H9 (cell line): ENCODE measurements at regions not wholly inside any gene's neighbourhood (a gene's known extent, or its start where the extent isn't known, plus 50 kb on each side); places are given as distances from the start of the nearest gene placed in this dataset.

ENCODE experiments used
- DNase-seq: peaks from one replicate; pipeline ENCODE4 v3.0.0-alpha.2; 2017
- H2AFZ ChIP-seq: one replicate; pipeline ENCODE4 v1.6.1; 2013; ENCODE audit warnings: mild to moderate bottlenecking, low read length, control low read depth, moderate library complexity
- H2AK5ac ChIP-seq: 2 replicates; pipeline ENCODE4 v1.6.1; 2013; ENCODE audit warnings: low read length, control low read depth, mixed read lengths; ENCODE audit not compliant: insufficient read length
- H2BK120ac ChIP-seq: one replicate; pipeline ENCODE4 v1.6.1; 2013; ENCODE audit warnings: low read depth, mild to moderate bottlenecking, low read length, control low read depth, inconsistent platforms; ENCODE audit not compliant: poor library complexity, severe bottlenecking
- H2BK12ac ChIP-seq: 2 replicates; pipeline ENCODE4 v1.6.1; 2013; ENCODE audit warnings: low read length, control low read depth, mixed read lengths, low read depth; ENCODE audit not compliant: insufficient read length
- H2BK15ac ChIP-seq: 2 replicates; pipeline ENCODE4 v1.6.1; 2013; ENCODE audit warnings: low read depth, low read length, control low read depth
- H2BK20ac ChIP-seq: one replicate; pipeline ENCODE4 v1.6.1; 2013; ENCODE audit warnings: low read depth, mild to moderate bottlenecking, low read length, control low read depth, inconsistent platforms; ENCODE audit not compliant: poor library complexity, severe bottlenecking
- H2BK5ac ChIP-seq: 2 replicates; pipeline ENCODE4 v1.6.1; 2013; ENCODE audit warnings: low read length, control low read depth, mixed read lengths; ENCODE audit not compliant: insufficient read length
- H3K14ac ChIP-seq: 2 replicates; pipeline ENCODE4 v1.6.1; 2013; ENCODE audit warnings: low read length, control low read depth; ENCODE audit not compliant: insufficient read depth
- H3K18ac ChIP-seq: 2 replicates; pipeline ENCODE4 v1.6.1; 2013; ENCODE audit warnings: low read depth, mild to moderate bottlenecking, mixed read lengths, low read length, control low read depth; ENCODE audit not compliant: insufficient read length
- H3K23ac ChIP-seq: 2 replicates; pipeline ENCODE4 v1.6.1; 2013; ENCODE audit warnings: low read length, control low read depth, mixed read lengths, low read depth; ENCODE audit not compliant: insufficient read length
- H3K23me2 ChIP-seq: 2 replicates; pipeline ENCODE4 v1.6.1; 2013; ENCODE audit warnings: low read depth, mild to moderate bottlenecking, mixed read lengths, low read length, control low read depth; ENCODE audit not compliant: insufficient read length, poor library complexity, severe bottlenecking
- H3K27ac ChIP-seq: 2 replicates; pipeline ENCODE4 v1.5.1; 2013; ENCODE audit warnings: low read length, control low read depth, mixed read lengths, low read depth; ENCODE audit not compliant: insufficient read length
- H3K27me3 ChIP-seq: 2 replicates; pipeline ENCODE4 v1.6.1; 2013; ENCODE audit warnings: low read length, control low read depth, inconsistent platforms; ENCODE audit not compliant: insufficient read depth
- H3K4ac ChIP-seq: 2 replicates; pipeline ENCODE4 v1.6.1; 2013; ENCODE audit warnings: low read depth, mild to moderate bottlenecking, control low read depth, inconsistent platforms, low read length, moderate library complexity
- H3K4me1 ChIP-seq: 2 replicates; pipeline ENCODE4 v1.6.1; 2013; ENCODE audit warnings: low read length, control low read depth, inconsistent platforms; ENCODE audit not compliant: insufficient read depth
- H3K4me2 ChIP-seq: 2 replicates; pipeline ENCODE4 v1.6.1; 2013; ENCODE audit warnings: low read length, control low read depth, mixed read lengths; ENCODE audit not compliant: insufficient read length, insufficient read depth
- H3K56ac ChIP-seq: 2 replicates; pipeline ENCODE4 v1.6.1; 2013; ENCODE audit warnings: low read depth, mild to moderate bottlenecking, mixed read lengths, low read length, control low read depth; ENCODE audit not compliant: insufficient read length
- H3K79me1 ChIP-seq: 2 replicates; pipeline ENCODE4 v1.6.1; 2013; ENCODE audit warnings: low read depth, mild to moderate bottlenecking, moderate library complexity, low read length, control low read depth, inconsistent platforms; ENCODE audit not compliant: insufficient read depth, poor library complexity, severe bottlenecking
- H3K79me2 ChIP-seq: 2 replicates; pipeline ENCODE4 v1.6.1; 2013; ENCODE audit warnings: low read length, control low read depth, inconsistent platforms; ENCODE audit not compliant: insufficient read depth
- H3K9ac ChIP-seq: 2 replicates; pipeline ENCODE4 v1.6.1; 2013; ENCODE audit warnings: low read length, control low read depth, mixed read lengths; ENCODE audit not compliant: insufficient read length; ENCODE audit errors: extremely low read depth
- H3K9me3 ChIP-seq: one replicate; pipeline ENCODE4 v1.6.1; 2013; ENCODE audit warnings: low read depth, low read length, inconsistent platforms; ENCODE audit not compliant: control insufficient read depth
- H3T11ph ChIP-seq: one replicate; pipeline ENCODE4 v1.6.1; 2013; ENCODE audit warnings: mild to moderate bottlenecking, low read length, control low read depth, inconsistent platforms
- H4K20me1 ChIP-seq: one replicate; pipeline ENCODE4 v1.6.1; 2013; ENCODE audit not compliant: control insufficient read depth, insufficient read length, insufficient read depth
- H4K5ac ChIP-seq: 2 replicates; pipeline ENCODE4 v1.6.1; 2013; ENCODE audit warnings: low read depth, mild to moderate bottlenecking, mixed read lengths, low read length, control low read depth; ENCODE audit not compliant: insufficient read length
- H4K8ac ChIP-seq: replicated peaks from 2 replicates; pipeline ENCODE4 v1.6.1; 2013; ENCODE audit warnings: low read length, control low read depth, mixed read lengths, low read depth; ENCODE audit not compliant: insufficient read length
- H4K91ac ChIP-seq: 2 replicates; pipeline ENCODE4 v1.6.1; 2013; ENCODE audit warnings: low read depth, mild to moderate bottlenecking, moderate library complexity, mixed read lengths, low read length, control low read depth; ENCODE audit not compliant: insufficient read length
- H3K27ac Mint-ChIP-seq, 3 experiments: 2 replicates in 2 of 3; 3 replicates in 1 of 3; pipeline ENCODE4 v1.8.0; 2020 to 2021; ENCODE audit warnings: mixed read lengths in 3 of 3, mild to moderate bottlenecking in 1 of 3, moderate library complexity in 1 of 3
- H3K27me3 Mint-ChIP-seq: 2 replicates; pipeline ENCODE4 v1.8.0; 2021; ENCODE audit warnings: low read depth, mild to moderate bottlenecking, moderate library complexity, mixed read lengths
- H3K36me3 Mint-ChIP-seq, 3 experiments: 2 replicates in 2 of 3; 3 replicates in 1 of 3; pipeline ENCODE4 v1.8.0; 2020 to 2021; ENCODE audit warnings: low read depth in 3 of 3, mixed read lengths in 3 of 3; ENCODE audit not compliant: insufficient read depth in 1 of 3
- H3K4me1 Mint-ChIP-seq, 2 experiments: 2 replicates each; pipeline ENCODE4 v1.8.0; 2020; ENCODE audit warnings: mixed read lengths in 2 of 2
- H3K4me3 Mint-ChIP-seq, 2 experiments: 2 replicates in 1 of 2; 3 replicates in 1 of 2; pipeline ENCODE4 v1.8.0; 2020 to 2021; ENCODE audit warnings: mild to moderate bottlenecking in 2 of 2, mixed read lengths in 2 of 2, moderate library complexity in 1 of 2
- H3K9me3 Mint-ChIP-seq, 2 experiments: 2 replicates in 1 of 2; 3 replicates in 1 of 2; pipeline ENCODE4 v1.8.0; 2020; ENCODE audit warnings: mild to moderate bottlenecking in 2 of 2, mixed read lengths in 2 of 2, moderate library complexity in 1 of 2
- CTCF ChIP-seq: fragments of 200-600 bp; sonication (generic); conservative IDR thresholded peaks from 3 replicates; pipeline ENCODE4 v1.8.0; 2021; ENCODE audit warnings: antibody characterized with exemption, mild to moderate bottlenecking
- WGBS: extraction: QIAGEN DNeasy Blood & Tissue Kit; methylation state at CpG from one replicate; pipeline ENCODE4 v1.1.7; 2013; ENCODE audit warnings: missing lambda C conversion rate, low lambda C conversion rate, mixed read lengths; ENCODE audit not compliant: insufficient read length; ENCODE audit errors: extremely low coverage; 5-methylcytosine and 5-hydroxymethylcytosine counted together

GRCh38 chr11:13126430-13126829 lies 117.3 kb downstream of the RASSF10 start:
- Histone ChIP-seq H2BK5ac (no peak overlapping the region), H3K79me2 (no peaks in the 10 kb centered on the region), H3K27me3 (no peaks in the 10 kb centered on the region), H3K4ac (no peak overlapping the region), H3K79me1 (no peaks in the 10 kb centered on the region), H2BK20ac (no peak overlapping the region), H3K4me1 (peaks cover 2% of the 10 kb centered on the region; the same call in 1 of the 2 replicates), H3T11ph (no peak overlapping the region), H4K91ac (no peak overlapping the region), H2AFZ (no peak overlapping the region), H3K9ac (no peak overlapping the region), H4K8ac (no peak overlapping the region), H3K23ac (no peak overlapping the region), H3K9me3 (peaks cover 8% of the 10 kb centered on the region), H2AK5ac (no peak overlapping the region), H2BK15ac (no peak overlapping the region), H3K14ac (no peak overlapping the region), H2BK12ac (no peak overlapping the region), H4K5ac (no peak overlapping the region), H4K20me1 (no peaks in the 10 kb centered on the region), H3K18ac (no peak overlapping the region), H2BK120ac (no peak overlapping the region), H3K23me2 (no peaks in the 10 kb centered on the region), H3K27ac (no peak overlapping the region), H3K56ac (no peak overlapping the region), H3K4me2 (no peak overlapping the region)
- no peak overlapping the region for H3K4me3 Mint-ChIP-seq
- peaks cover 4 to 21% (median 7%) of the 10 kb centered on the region in 3 experiments; a peak in 6 of 7 replicates for H3K36me3 Mint-ChIP-seq
- WGBS: no CpG with 5 or more reads among the region's 7 CpGs
- no peaks in the 10 kb centered on the region; the same call in 1 of the 2 replicates for H3K27me3 Mint-ChIP-seq
- no peak overlapping the region for H3K27ac Mint-ChIP-seq
- TF ChIP-seq CTCF: no peak
- 0 out of 4 replicates have a peak, but pooled peaks cover under 1 to 3% of the 10 kb centered on the region in 2 experiments for H3K4me1 Mint-ChIP-seq
- DNase-seq: no peak
- H3K9me3 Mint-ChIP-seq: peaks cover 17 to 28% of the 10 kb centered on the region in 2 experiments
